HG03378 (cell line): ENCODE measurements at regions not wholly inside any gene's neighbourhood (a gene's known extent, or its start where the extent isn't known, plus 50 kb on each side); places are given as distances from the start of the nearest gene placed in this dataset.
"Not testable (repeated sequence)": the region's sequence is repeated elsewhere in the genome, so short reads cannot be mapped to it uniquely, and the experiment has no call there.

Experiments used
- ATAC-seq: cut with Tn5 transposase; IDR thresholded peaks from one replicate; pipeline ENCODE4 v1.9.1; 2021; ENCODE audit warnings: mild to moderate bottlenecking, moderate library complexity; ENCODE audit not compliant: unreplicated experiment

GRCh38 chr12:67531501-67531900 lies 117.0 kb upstream of the DYRK2 start:
- no peak for ATAC-seq

- ATAC-seq, result no peak
These were observed 115.4 kb upstream of the DYRK2 start for GRCh38 chr12:67533159-67533558.

DNA sequence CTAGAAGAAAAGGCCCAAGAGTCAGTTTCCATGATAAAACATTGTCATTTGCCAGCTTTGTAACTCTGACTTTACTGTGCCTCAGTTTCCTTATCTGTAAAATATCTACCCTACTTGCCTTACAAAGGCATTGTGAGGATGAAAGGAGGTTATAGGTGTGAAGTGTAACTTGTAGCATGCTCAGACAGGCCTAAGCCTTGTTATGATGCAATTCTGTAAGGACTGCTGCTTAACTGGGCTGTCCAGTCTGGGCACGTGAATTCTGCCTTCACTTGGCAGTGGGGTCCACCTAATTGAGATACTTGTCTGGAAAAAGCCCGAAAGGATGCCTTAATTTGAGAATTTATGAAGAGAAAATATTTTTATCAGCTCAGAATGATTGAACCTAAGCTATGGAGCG lies 114.5 kb upstream of the DYRK2 start:
- ATAC-seq, result no peak

DNA sequence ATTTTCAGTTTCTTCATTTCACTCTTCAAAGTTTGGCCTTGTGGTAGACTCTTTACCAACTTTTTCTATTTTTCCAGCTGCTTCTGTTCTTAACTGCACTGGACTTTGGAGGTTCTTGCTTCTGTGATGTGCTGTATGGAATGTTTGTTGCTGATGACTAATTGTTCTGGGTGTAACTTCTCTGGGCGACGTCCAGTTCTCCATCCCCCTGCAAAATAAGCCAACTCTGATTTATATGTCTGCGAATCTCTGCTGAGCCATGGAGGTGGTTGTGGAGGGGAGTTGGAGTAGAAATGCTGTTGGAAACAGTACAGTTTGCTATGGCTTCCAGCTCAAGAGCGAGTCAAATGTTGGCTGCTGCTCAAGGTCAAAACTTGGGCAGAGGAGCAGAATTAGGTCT lies 113.9 kb upstream of the DYRK2 start:
- ATAC-seq, result no peak

- no peak for ATAC-seq
These were observed 113.4 kb upstream of the DYRK2 start for GRCh38 chr12:67535176-67535575.

GRCh38 chr12:67535971-67536370 lies 112.6 kb upstream of the DYRK2 start:
- ATAC-seq, result no peak

DNA sequence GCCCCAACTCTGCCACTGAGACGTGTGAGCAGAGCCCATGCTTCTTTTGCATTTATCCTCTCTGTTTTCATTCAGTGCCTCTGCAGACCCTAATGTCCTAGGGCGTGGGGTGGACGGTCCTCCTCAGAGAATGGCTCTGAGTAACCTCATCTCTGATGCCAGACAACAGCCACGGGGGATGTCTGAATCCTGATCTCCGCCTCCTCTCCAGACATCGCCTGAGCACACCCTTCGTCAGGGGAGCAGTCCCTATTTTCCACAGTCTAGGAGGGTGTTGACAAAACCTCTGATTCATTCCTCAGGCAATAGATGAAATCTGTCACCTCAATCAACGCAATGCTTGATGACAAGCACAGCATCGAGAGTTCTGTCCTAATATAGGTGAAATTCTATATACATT lies 109.2 kb upstream of the DYRK2 start:
- no peak for ATAC-seq

- no peak for ATAC-seq
These were observed 108.6 kb upstream of the DYRK2 start for GRCh38 chr12:67539946-67540345.

- ATAC-seq, result peak; percentile 74
These were observed 107.5 kb upstream of the DYRK2 start for GRCh38 chr12:67540920-67541624.

DNA sequence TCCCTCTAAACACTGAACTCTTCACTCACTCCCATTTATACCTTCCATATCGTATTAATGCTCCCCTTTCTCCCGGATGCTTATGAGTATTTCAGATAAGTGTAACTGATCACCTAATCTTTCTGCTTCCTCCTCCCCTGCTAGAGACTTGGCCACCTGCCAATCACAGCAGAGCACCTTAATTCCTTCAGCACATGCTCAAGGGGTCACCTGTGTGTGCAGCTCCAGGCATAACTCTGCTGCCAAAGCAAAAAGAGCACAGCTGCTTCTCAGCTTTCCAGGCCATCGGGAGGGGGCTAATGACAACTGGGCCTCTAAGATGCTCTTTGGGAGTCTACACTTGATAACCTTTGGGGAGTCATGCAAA lies 106.9 kb upstream of the DYRK2 start:
- no peak for ATAC-seq

DNA sequence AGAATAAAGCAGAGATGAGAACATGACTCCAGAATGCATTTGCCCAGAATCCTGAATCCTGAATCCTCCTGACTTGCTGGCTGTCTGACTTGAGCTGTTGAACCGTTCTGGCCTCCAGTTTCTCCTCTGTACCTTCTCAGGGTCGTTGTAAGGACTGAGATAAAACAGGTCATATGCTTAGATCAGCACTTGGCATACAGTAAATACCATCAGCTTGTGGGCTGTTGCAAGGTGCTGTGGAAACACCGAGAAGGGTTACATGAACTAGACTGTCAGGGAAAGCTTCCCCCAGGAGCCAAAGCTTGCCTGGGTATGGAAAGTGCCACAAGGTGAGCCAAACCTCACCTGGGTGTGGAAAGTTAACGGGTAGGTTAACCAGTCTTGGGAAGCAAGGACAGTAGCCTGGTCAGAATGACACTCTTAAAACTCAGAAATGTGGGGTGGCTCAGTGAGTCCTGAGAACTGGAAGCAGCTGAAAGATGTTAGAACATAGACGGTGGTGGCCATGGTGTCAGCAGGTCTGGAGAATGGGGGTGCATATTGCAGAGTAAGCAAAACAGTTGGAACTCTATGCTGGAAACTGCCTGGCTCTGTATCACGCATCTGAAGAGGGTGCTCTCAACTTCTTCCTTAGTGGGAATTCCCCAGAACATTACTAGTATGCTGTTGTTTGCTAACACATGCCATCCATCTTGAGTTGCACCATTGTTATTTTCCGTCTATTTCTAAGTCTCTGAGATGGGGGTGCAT lies 105.3 kb upstream of the DYRK2 start:
- ATAC-seq, result no peak

DNA sequence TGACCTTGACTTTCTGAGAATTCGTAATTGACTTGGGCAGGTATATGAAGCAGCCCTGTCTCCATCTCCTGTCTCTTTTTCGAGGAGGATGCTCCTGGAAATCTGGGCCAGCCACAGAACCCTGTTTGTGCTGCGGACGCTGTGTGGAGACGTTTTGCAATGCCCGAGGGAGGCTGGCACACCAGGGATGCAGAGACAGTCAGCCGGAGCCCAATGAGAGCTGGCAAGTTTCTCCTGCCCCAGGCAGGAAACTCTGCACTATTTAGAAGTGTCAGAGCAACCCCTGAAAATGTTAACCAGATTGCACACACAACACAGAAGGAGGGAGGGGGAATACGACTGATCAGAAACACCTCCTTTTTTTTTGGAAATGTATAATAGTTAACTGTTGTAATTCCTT lies 103.2 kb upstream of the DYRK2 start:
- ATAC-seq, result no peak

- ATAC-seq, result no peak
These were observed 101.8 kb upstream of the DYRK2 start for GRCh38 chr12:67546746-67547145.

DNA sequence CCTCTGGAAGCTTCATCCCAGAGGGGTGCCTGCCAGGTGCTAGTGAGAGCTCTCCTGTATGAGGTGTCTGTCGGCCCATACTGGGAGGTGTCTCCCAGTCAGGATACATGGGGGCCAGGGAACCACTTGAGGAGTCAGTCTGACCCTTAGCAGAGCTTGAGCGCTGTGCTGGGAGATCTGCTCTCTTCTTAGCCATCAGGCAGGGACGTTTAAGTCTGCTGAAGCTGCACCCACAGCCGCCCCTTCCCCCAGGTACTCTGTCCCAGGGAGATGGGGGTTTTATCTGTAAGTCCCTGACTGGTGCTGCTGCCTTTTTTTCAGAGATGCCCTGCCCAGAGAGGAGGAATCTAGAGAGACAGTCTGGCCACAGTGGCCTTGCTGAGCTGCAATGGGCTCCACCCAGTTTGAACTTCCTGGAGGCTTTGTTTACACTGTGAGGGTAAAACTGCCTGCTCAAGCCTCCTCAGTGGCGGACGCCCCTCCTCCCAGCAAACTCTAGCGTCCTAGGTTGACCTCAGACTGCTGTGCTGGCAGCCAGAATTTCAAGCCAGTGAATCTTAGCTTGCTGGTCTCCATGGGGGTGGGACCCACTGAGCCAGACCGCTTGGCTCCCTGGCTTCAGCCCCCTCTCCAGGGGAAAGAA lies 93.3 kb upstream of the DYRK2 start:
- not testable (repeated sequence) for ATAC-seq

DNA sequence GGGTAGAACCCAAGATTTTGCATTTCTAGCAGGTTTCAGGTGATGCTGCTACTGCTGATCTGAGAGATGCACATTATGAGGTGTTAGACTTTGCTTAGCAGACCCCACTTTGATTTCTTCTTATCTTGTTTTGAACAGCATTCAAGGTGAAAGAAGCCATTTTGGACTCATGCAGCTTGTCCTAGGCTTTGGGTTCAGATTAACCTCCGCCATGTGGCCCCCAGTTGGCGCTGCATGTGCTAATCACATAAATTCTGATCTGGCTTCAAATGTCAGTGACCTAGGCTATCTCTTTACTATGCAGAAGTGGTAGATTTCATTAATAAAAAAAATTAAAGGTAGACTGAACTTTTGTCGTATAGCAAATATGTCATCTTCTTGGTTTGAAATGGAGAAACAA lies 89.8 kb upstream of the DYRK2 start:
- ATAC-seq, result no peak

DNA sequence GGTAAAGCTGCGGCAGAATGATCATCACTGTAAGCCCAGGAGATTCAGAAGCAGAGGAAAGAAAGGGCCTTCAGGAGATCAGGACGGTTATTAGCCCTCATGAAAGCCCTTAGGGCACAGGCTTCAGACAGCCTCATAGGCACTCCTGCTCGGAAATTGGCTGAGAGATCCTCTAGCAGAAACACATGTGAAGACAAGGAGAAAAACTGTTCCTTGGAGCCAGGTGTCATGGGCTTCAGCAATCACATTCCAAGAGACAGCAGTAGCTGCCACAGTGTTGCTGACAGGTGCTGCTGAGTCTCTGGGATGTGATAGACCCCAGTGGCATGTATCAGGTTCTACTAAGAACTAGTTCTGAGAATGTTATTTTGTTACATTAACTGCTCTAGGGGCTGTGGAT lies 88.8 kb upstream of the DYRK2 start:
- no peak for ATAC-seq

GRCh38 chr12:67562513-67563287 lies 85.8 kb upstream of the DYRK2 start:
- no peak for ATAC-seq

DNA sequence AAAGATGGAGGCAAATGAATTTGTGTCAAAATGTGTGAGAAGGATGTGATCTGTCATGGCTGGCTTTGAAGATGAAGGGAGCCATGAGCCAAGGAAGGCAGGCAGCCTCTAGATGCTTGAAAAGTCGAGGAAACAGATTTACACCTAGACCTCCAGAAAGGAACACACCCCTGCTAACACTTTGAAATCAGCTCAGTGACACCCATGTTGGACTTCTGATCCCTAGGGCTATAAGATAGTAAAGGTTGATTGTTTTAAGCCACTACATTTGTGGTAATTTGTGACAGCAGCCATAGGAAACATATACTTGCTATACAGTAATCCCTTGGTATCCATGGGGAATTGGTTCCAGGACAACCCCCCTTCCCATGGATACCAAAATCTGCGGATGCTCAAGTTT lies 80.5 kb upstream of the DYRK2 start:
- ATAC-seq, result no peak

DNA sequence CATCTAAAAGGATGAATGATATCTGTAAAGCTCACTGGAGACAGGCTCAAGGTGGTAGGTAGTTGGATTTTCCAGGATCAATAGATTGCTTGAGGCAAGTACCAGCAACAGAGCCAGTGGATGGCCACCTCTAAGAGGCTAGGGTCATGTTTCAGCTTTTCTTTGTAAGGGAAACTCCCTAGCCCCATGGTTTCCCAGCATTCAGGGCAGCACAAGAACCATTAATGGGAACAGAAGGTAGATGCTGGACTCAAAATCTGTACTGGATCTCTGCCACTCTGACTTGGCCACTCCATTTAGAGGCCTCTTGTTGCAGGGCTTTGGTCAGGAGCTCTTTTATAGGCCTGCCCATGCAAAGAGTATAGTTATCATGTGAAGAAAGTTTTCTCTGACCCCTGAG lies 76.1 kb upstream of the DYRK2 start:
- no peak for ATAC-seq

DNA sequence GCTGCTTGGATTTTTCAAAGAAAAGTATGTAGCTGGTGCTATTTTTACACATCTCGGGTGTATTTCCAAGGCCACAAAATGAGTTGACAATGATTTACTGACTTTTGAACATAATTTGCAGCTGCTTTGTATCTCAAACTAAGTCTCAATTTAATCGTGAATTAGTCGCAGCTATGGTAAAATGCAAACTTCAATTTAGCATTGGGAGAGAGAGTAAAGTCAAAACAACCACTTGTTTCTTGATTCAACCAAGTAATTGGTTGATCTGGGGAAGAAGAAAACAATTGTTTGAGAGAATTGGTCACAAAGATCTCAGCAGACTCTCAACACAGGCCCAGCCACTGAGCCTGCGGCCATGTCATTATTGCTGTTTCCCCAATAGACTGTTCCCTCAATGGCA lies 75.0 kb upstream of the DYRK2 start:
- no peak for ATAC-seq

DNA sequence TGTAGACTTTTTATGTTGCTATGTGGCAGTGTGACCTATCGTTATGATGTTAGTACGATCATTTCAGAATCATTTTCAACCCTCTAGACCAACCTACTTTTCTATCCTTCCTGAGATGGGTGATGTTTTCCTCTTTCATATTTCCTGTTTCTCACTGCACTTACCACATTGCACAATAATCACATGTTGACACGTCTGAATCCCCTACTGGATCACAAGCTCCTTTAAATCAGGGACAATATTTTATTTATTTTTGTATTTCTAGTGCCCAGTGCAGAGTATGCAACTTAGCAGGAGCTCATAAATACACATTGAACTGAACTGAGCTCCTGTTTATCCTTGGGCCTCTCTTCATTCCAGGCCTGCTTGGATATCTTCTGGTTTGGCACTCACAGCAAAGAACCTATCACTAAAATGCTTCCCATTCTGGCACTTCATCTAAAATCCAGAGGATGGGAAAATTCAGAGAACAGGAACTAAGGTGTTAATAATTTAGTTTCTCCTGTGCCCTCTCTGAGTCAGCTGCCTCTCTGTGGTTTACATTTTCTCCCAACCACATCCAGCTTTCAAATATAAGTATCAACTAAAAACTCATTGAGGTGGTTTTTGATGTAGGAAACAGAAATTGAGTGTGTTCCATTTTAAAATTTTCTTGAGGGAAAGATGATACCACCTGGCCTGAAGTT lies 69.4 kb upstream of the DYRK2 start:
- ATAC-seq, result no peak
